HAP-1 (cell line): ENCODE measurements at regions not wholly inside any gene's neighbourhood (a gene's known extent, or its start where the extent isn't known, plus 50 kb on each side); places are given as distances from the start of the nearest gene placed in this dataset.

Source experiments
- DNase-seq, 2 experiments: peaks; one replicate each; pipeline ENCODE4 v3.0.0-alpha.2; 2016 to 2020; ENCODE audit warnings: low spot score in 2 of 2
- H3K27me3 ChIP-seq: fragments of 250-450 bp; sonication (Bioruptor Pico); 2 replicates; pipeline ENCODE4 v1.5.1; 2020; ENCODE audit warnings: low read depth, mild to moderate bottlenecking, moderate library complexity
- H3K36me3 ChIP-seq: fragments of 250-450 bp; sonication (Bioruptor Pico); replicated peaks from 2 replicates; pipeline ENCODE4 v1.5.1; 2020; ENCODE audit warnings: mild to moderate bottlenecking
- H3K4me1 ChIP-seq: fragments of 250-450 bp; sonication (Bioruptor Pico); 2 replicates; pipeline ENCODE4 v1.5.1; 2020; ENCODE audit warnings: mild to moderate bottlenecking
- H3K4me3 ChIP-seq: fragments of 250-450 bp; sonication (Bioruptor Pico); 2 replicates; pipeline ENCODE4 v1.5.1; 2020; ENCODE audit warnings: mild to moderate bottlenecking, moderate library complexity
- H3K9me3 ChIP-seq: fragments of 250-450 bp; sonication (Bioruptor Pico); 2 replicates; pipeline ENCODE4 v1.5.1; 2020; ENCODE audit warnings: mild to moderate bottlenecking, moderate library complexity
- in situ Hi-C: fragments of 300-500 bp; cut with MboI; formaldehyde crosslinking; loops from 3 replicates; pipeline ENCODE4 v1.14.3; 2020; ENCODE audit warnings: low sequenced_read_pairs, inconsistent platforms, mixed read lengths

DNA sequence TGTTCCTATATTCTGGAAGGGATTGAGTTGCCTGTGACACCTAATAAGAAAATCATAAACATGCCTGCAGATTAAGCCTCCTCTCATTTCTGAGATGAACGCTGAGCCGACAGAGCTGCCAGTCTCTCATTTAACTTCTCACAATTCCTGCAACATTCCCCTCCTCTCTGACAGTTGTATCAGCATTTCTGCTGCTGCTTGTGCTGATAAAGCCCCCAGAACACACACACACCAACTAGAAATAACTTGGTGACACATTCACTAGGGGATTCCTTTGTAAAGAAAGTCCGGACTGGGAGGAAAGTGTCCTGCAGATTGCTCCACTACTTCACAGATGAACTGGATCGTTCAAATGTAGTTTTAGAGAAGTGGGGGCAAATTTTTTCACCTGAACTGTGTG is 437.3 kb downstream of the PLA2G4A start:
- peaks cover 15% of the 10 kb centered on the region for H3K4me1 ChIP-seq
- H3K36me3 ChIP-seq, result no peaks in the 10 kb centered on the region
- no peaks in the 10 kb centered on the region for H3K27me3 ChIP-seq
- DNase-seq, result no peak
- H3K9me3 ChIP-seq, result no peaks in the 10 kb centered on the region
- no peak overlapping the region for H3K4me3 ChIP-seq
- in situ Hi-C loops, result no loop called here

GRCh38 chr1:187267827-187268226 is 439.1 kb downstream of the PLA2G4A start:
- Histone ChIP-seq H3K4me3 (no peak overlapping the region), H3K27me3 (no peaks in the 10 kb centered on the region), H3K9me3 (no peaks in the 10 kb centered on the region), H3K4me1 (peaks cover 15% of the 10 kb centered on the region), H3K36me3 (no peaks in the 10 kb centered on the region)
- DNase-seq, result no peak
- in situ Hi-C loops, result no loop called here

GRCh38 chr1:187270256-187270655 is 441.5 kb downstream of the PLA2G4A start:
- no peaks in the 10 kb centered on the region for H3K36me3 ChIP-seq
- no peak for DNase-seq
- no peak overlapping the region for H3K4me3 ChIP-seq
- no peaks in the 10 kb centered on the region for H3K27me3 ChIP-seq
- in situ Hi-C loops, result no loop called here
- H3K4me1 ChIP-seq, result no peaks in the 10 kb centered on the region
- no peaks in the 10 kb centered on the region for H3K9me3 ChIP-seq

GRCh38 chr1:187275346-187275745 is 446.6 kb downstream of the PLA2G4A start:
- H3K36me3 ChIP-seq, result no peaks in the 10 kb centered on the region
- in situ Hi-C loops, result no loop called here
- no peaks in the 10 kb centered on the region for H3K27me3 ChIP-seq
- H3K4me1 ChIP-seq, result no peaks in the 10 kb centered on the region
- DNase-seq, result no peak
- H3K9me3 ChIP-seq, result no peaks in the 10 kb centered on the region
- no peak overlapping the region for H3K4me3 ChIP-seq

DNA sequence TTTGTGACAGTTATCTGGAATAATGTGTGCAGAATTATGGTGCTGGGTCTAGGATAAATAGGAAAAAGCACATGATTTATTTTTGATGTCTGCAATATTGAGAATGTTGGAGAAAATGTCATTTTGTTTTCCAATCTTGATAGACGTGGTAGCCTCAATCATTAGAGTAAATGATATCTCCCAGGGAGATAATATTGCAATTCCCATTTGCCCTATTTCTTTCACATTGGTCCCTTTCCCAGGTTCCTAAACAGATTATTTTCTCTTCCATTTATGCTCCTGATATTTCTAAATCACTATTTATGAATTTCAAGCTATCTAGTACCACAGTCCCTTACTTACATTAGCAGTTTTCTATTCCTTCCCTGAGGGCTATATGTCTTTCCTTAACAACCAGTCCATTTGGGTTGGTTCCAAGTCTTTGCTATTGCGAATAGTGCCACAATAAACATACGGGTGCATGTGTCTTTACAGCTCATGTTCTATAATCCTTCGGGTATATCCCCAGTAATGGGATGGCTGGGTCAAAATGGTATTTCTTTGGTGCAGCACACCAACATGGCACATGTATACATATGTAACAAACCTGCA is 447.3 kb downstream of the PLA2G4A start:
- no peak for DNase-seq
- in situ Hi-C loops, result no loop called here

GRCh38 chr1:187276677-187277076 is 447.9 kb downstream of the PLA2G4A start:
- Histone ChIP-seq H3K4me3 (no peak overlapping the region), H3K36me3 (no peaks in the 10 kb centered on the region), H3K9me3 (no peaks in the 10 kb centered on the region), H3K27me3 (no peaks in the 10 kb centered on the region), H3K4me1 (no peaks in the 10 kb centered on the region)
- in situ Hi-C loops, result no loop called here
- no peak for DNase-seq

More for the DNA sequence above, 447.3 kb downstream of the PLA2G4A start:
- Histone ChIP-seq H3K9me3 (no peaks in the 10 kb centered on the region), H3K4me3 (no peak overlapping the region), H3K27me3 (no peaks in the 10 kb centered on the region), H3K4me1 (no peaks in the 10 kb centered on the region), H3K36me3 (no peaks in the 10 kb centered on the region)

GRCh38 chr1:187280031-187280430 is 451.3 kb downstream of the PLA2G4A start:
- Histone ChIP-seq H3K4me1 (no peaks in the 10 kb centered on the region), H3K9me3 (no peaks in the 10 kb centered on the region), H3K4me3 (no peak overlapping the region), H3K36me3 (no peaks in the 10 kb centered on the region), H3K27me3 (no peaks in the 10 kb centered on the region)
- in situ Hi-C loops, result no loop called here
- DNase-seq, result no peak

DNA sequence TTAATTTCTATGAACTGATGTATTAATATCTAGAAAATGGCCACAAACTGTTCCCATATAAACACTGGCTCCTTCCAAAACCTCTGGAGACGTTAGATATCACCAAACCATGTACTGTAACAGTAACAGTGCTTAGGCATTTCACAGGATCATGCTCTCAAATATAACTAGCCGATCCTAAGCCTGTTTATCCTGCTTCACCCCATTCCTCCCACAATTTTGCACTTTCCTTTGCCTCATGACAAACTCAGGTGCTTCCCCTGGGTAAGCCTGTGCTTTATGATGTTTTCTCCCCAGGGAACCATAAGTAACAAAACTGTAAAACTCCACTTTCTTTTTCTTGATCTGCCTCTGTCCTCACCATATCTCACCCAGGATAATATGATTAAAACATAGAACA is 452.3 kb downstream of the PLA2G4A start:
- Histone ChIP-seq H3K9me3 (no peaks in the 10 kb centered on the region), H3K27me3 (no peaks in the 10 kb centered on the region), H3K4me1 (no peaks in the 10 kb centered on the region), H3K36me3 (no peaks in the 10 kb centered on the region), H3K4me3 (no peak overlapping the region)
- no peak for DNase-seq
- in situ Hi-C loops, result no loop called here

- Histone ChIP-seq H3K27me3 (no peaks in the 10 kb centered on the region), H3K4me3 (no peak overlapping the region)
- in situ Hi-C loops, result no loop called here
These were observed 455.2 kb downstream of the PLA2G4A start for GRCh38 chr1:187283984-187284383.

DNA sequence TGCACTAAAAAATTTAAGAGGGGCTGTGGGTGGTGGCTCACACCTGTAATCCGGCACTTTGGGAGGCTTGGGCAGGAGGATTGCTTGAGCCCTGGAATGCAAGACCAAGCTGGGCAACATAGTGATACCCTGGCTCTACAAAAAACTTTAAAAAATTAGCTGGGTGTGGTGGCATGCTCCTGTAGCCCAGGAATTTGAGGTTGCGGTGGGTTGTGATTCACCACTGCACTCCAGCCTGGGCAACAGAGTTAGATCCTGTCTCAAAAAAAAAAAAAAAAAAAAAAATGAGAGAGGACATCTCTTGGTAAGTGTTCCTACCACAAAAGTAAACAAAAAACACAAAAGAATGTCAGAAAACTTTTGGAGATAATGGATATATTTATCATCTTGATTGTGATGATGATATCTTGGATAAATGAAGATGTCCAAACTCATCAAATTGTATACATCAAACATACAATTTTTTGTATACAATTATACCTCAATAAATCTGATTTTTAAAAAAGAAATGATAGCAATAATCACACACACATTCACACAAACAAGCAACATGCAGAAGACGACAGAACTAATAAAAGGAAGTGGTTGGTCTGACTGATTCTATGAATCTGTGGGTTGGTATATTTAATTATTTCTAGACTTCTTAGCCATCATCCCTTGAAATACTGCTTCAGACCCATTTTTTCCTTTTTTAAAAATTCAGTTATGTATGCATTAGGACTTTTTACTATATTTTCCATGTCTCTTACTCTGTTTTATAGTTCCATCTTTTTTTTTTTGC is 465.9 kb downstream of the PLA2G4A start:
- in situ Hi-C loops, result no loop called here
- DNase-seq, result no peak
- no peaks in the 10 kb centered on the region for H3K27me3 ChIP-seq

More at GRCh38 chr1:187283984-187284383, 455.2 kb downstream of the PLA2G4A start:
- Histone ChIP-seq H3K9me3 (no peaks in the 10 kb centered on the region; the same call in 1 of the 2 replicates), H3K36me3 (no peaks in the 10 kb centered on the region), H3K4me1 (no peaks in the 10 kb centered on the region)
- no peak for DNase-seq

GRCh38 chr1:187300081-187300480 is 471.3 kb downstream of the PLA2G4A start:
- H3K27me3 ChIP-seq, result no peaks in the 10 kb centered on the region
- in situ Hi-C loops, result no loop called here
- H3K4me1 ChIP-seq, result no peaks in the 10 kb centered on the region
- H3K9me3 ChIP-seq, result no peaks in the 10 kb centered on the region
- H3K36me3 ChIP-seq, result no peaks in the 10 kb centered on the region
- no peak overlapping the region for H3K4me3 ChIP-seq
- DNase-seq, result no peak

More for the DNA sequence above, 465.9 kb downstream of the PLA2G4A start:
- Histone ChIP-seq H3K36me3 (no peaks in the 10 kb centered on the region), H3K4me1 (no peaks in the 10 kb centered on the region), H3K9me3 (no peaks in the 10 kb centered on the region), H3K4me3 (no peak overlapping the region)

DNA sequence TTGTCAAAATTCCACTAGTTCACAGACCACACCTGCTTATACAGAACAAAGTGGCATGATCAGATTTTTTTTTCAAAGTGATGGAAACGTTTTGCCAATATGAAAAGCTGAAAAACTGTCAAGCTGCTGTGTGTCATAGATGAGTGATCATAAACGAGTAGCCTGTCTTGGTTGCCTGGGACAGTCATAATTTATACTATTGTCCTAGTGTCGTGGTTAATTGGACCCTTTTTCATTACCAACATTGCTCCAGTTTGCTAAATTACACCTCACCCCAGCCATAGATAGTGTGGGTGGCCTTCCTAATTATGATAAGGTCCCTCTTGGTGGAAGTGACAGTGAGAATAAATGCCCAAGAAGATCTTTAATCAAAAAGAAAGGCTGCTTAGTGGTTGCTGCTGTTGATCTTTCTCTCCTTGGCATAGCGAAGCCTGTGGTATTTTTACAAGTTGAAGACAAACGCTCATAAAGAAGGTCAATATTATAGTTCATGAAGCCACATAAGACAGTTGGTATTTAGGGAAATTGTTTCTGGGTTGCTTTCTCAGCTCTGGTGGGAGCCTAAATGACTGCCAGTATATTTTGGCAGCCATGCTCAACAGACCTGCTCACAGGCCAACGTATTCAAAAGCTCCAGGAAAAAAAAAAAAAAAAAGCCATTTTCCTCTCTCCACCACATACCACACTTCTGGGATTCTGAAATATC is 478.1 kb downstream of the PLA2G4A start:
- Histone ChIP-seq H3K4me3 (no peak overlapping the region), H3K9me3 (no peaks in the 10 kb centered on the region), H3K36me3 (no peaks in the 10 kb centered on the region), H3K27me3 (no peaks in the 10 kb centered on the region), H3K4me1 (no peaks in the 10 kb centered on the region)
- in situ Hi-C loops, result no loop called here
- DNase-seq, result no peak

- Histone ChIP-seq H3K4me1 (no peaks in the 10 kb centered on the region), H3K36me3 (no peaks in the 10 kb centered on the region), H3K27me3 (no peaks in the 10 kb centered on the region), H3K9me3 (no peaks in the 10 kb centered on the region), H3K4me3 (no peak overlapping the region)
- in situ Hi-C loops, result no loop called here
- no peak for DNase-seq
These were observed 481.4 kb downstream of the PLA2G4A start for GRCh38 chr1:187310038-187310631.

GRCh38 chr1:187313115-187313514 is 484.4 kb downstream of the PLA2G4A start:
- H3K9me3 ChIP-seq, result no peaks in the 10 kb centered on the region
- no peaks in the 10 kb centered on the region for H3K27me3 ChIP-seq
- no peak for DNase-seq
- H3K36me3 ChIP-seq, result no peaks in the 10 kb centered on the region
- no peak overlapping the region for H3K4me3 ChIP-seq
- in situ Hi-C loops, result no loop called here
- H3K4me1 ChIP-seq, result no peaks in the 10 kb centered on the region
